AG04450 (cell line): ENCODE measurements at regions not wholly inside any gene's neighbourhood (a gene's known extent, or its start where the extent isn't known, plus 50 kb on each side); places are given as distances from the start of the nearest gene placed in this dataset.

ENCODE experiments used
- CTCF ChIA-PET: fragments of 300-600, 350-600 bp; formaldehyde crosslinking; extraction: SDS; loops from one replicate; lab custom pipeline; 2022; ENCODE audit warnings: antibody characterized with exemption, inconsistent platforms; lab: Charles Lee
- POLR2A ChIA-PET: fragments of 350-600 bp; formaldehyde crosslinking; extraction: SDS; loops from one replicate; lab custom pipeline; 2021; ENCODE audit warnings: antibody characterized with exemption, inconsistent platforms; lab: Yijun Ruan, JAX
- DNase-seq: peaks from one replicate; pipeline ENCODE4 v3.0.0-alpha.2; 2011; ENCODE audit warnings: low read depth, low spot score
- H3K27ac ChIP-seq: one replicate; pipeline ENCODE4 v1.5.1; 2012; ENCODE audit warnings: low read depth, low read length, control low read depth
- H3K27me3 ChIP-seq: one replicate; pipeline ENCODE4 v1.6.0; 2012; ENCODE audit warnings: low read length; ENCODE audit not compliant: control insufficient read depth, insufficient read depth
- H3K4me3 ChIP-seq: 2 replicates; pipeline ENCODE4 v1.5.1; 2011; ENCODE audit warnings: mild to moderate bottlenecking, low read depth, low read length, control low read depth
- H3K9me3 ChIP-seq: 2 replicates; pipeline ENCODE4 v1.5.1; 2012; ENCODE audit warnings: low read length; ENCODE audit not compliant: control insufficient read depth, insufficient read depth
- CTCF ChIP-seq: IDR thresholded peaks from 2 replicates; pipeline ENCODE4 v1.5.1; 2011; ENCODE audit warnings: low read depth, low read length, control low read depth, inconsistent platforms

- TF ChIP-seq CTCF = no peak
- Histone ChIP-seq H3K9me3 (no peaks in the 10 kb centered on the region), H3K4me3 (no peak overlapping the region), H3K27me3 (no peaks in the 10 kb centered on the region), H3K27ac (no peak overlapping the region)
- ChIA-PET POLR2A (interaction anchor here (0.9 kb wide), 1 partner anchor 87 kb away, joined by 3 read pairs; no protein-coding TSS in a partner anchor), CTCF (interaction anchor here (1.2 to 2.3 kb wide), 2 partner anchors 260 to 457 kb away, joined by 4 to 7 read pairs; no protein-coding TSS in a partner anchor)
- no peak for DNase-seq
Observed at GRCh38 chr14:71595441-71595840, 336.8 kb upstream of the RGS6 start.

- no peaks in the 10 kb centered on the region for H3K9me3 ChIP-seq
- H3K27me3 ChIP-seq = no peaks in the 10 kb centered on the region
- no peak for TF ChIP-seq CTCF
- no peak overlapping the region for H3K27ac ChIP-seq
- DNase-seq = no peak
- H3K4me3 ChIP-seq = no peak overlapping the region
- ChIA-PET POLR2A (no interaction called here), CTCF (no interaction called here)
Observed at GRCh38 chr14:71597287-71597920, 334.8 kb upstream of the RGS6 start.

- Histone ChIP-seq H3K9me3 (no peaks in the 10 kb centered on the region), H3K4me3 (no peak overlapping the region), H3K27ac (no peak overlapping the region), H3K27me3 (no peaks in the 10 kb centered on the region)
- POLR2A ChIA-PET = no interaction called here
- CTCF ChIA-PET = interaction anchor here (0.7 kb wide), 2 partner anchors 240 to 770 kb away, joined by 3 to 4 read pairs; no protein-coding TSS in a partner anchor
- no peak for TF ChIP-seq CTCF
- no peak for DNase-seq
Observed at GRCh38 chr14:71597955-71598660, 334.1 kb upstream of the RGS6 start.

GRCh38 chr14:71600309-71600708, 331.9 kb upstream of the RGS6 start:
- ChIA-PET POLR2A (no interaction called here), CTCF (no interaction called here)
- H3K27me3 ChIP-seq = no peaks in the 10 kb centered on the region

More at GRCh38 chr14:71600309-71600708, 331.9 kb upstream of the RGS6 start:
- H3K9me3 ChIP-seq = no peaks in the 10 kb centered on the region
- no peak overlapping the region for H3K27ac ChIP-seq
- TF ChIP-seq CTCF = no peak
- no peak overlapping the region for H3K4me3 ChIP-seq
- DNase-seq = no peak
